PFSK-1 (cell line): ENCODE measurements at regions not wholly inside any gene's neighbourhood (a gene's known extent, or its start where the extent isn't known, plus 50 kb on each side); places are given as distances from the start of the nearest gene placed in this dataset.

Experiments used
- FOXP2 ChIP-seq: optimal IDR thresholded peaks from 2 replicates; pipeline ENCODE3; 2011; ENCODE audit warnings: borderline replicate concordance, control low read depth, inconsistent platforms; ENCODE audit not compliant: insufficient read depth; ENCODE audit errors: extremely low read length, extremely low read depth
- POLR2AphosphoS5 ChIP-seq: IDR thresholded peaks from 2 replicates; pipeline ENCODE4 v1.6.1; 2012; ENCODE audit warnings: low read depth, mild to moderate bottlenecking, control low read depth, low read length, moderate library complexity
- SIN3A ChIP-seq: IDR thresholded peaks from 2 replicates; pipeline ENCODE4 v1.6.1; 2012; ENCODE audit warnings: mild to moderate bottlenecking, low read length, moderate library complexity, borderline replicate concordance; ENCODE audit not compliant: insufficient read depth
- TAF1 ChIP-seq: IDR thresholded peaks from 2 replicates; pipeline ENCODE4 v1.6.1; 2012; ENCODE audit warnings: low read length, control low read depth, borderline replicate concordance; ENCODE audit not compliant: insufficient read depth
- TF ChIP-seq, protein P1 (sequence below), 2 experiments: IDR thresholded peaks; 2 replicates each; pipeline versions ENCODE4 v1.6.1 to v1.8.0; 2011 to 2012; ENCODE audit warnings: low read depth in 2 of 2, low read length in 2 of 2, control low read depth in 1 of 2, inconsistent platforms in 1 of 2, mild to moderate bottlenecking in 1 of 2, moderate library complexity in 1 of 2; ENCODE audit not compliant: insufficient read depth in 1 of 2

DNA sequence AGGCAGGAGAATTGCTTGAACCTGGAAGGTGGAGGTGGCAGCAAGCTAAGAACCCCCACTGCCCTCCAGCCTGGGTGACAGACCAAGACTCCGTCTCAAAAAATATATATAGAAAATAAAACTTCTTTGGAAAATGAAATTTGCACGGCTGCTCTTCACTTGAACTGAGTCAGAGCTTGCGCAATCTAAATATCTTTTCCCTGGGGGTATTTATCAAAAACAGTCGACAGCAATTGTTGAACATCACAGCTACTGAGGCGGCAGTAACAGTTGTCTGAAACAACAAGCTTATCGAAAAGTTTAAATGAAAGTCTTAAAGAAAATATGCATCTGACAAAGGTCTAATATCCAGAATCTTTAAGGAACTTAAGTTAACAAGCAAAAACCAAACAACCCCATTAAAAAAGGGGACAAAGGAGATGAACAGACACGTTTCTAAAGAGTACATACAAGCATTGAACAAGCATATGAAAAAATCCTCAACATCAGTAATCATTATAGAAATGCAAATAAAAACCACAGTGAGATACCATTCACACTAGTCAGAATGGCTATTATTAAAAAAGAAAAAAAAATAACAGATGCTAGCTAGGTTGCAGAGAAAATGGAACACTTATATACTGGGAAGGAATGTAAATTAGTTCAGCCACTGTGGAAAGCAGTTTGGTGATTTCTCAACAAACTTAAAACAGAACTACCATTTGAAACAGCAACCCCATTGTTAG, 153.6 kb upstream of the CDH9 start:
- TF ChIP-seq TAF1 (no peak), FOXP2 (no peak), POLR2AphosphoS5 (no peak), SIN3A (no peak)
- TF ChIP-seq, protein P1, sequence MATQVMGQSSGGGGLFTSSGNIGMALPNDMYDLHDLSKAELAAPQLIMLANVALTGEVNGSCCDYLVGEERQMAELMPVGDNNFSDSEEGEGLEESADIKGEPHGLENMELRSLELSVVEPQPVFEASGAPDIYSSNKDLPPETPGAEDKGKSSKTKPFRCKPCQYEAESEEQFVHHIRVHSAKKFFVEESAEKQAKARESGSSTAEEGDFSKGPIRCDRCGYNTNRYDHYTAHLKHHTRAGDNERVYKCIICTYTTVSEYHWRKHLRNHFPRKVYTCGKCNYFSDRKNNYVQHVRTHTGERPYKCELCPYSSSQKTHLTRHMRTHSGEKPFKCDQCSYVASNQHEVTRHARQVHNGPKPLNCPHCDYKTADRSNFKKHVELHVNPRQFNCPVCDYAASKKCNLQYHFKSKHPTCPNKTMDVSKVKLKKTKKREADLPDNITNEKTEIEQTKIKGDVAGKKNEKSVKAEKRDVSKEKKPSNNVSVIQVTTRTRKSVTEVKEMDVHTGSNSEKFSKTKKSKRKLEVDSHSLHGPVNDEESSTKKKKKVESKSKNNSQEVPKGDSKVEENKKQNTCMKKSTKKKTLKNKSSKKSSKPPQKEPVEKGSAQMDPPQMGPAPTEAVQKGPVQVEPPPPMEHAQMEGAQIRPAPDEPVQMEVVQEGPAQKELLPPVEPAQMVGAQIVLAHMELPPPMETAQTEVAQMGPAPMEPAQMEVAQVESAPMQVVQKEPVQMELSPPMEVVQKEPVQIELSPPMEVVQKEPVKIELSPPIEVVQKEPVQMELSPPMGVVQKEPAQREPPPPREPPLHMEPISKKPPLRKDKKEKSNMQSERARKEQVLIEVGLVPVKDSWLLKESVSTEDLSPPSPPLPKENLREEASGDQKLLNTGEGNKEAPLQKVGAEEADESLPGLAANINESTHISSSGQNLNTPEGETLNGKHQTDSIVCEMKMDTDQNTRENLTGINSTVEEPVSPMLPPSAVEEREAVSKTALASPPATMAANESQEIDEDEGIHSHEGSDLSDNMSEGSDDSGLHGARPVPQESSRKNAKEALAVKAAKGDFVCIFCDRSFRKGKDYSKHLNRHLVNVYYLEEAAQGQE (IDR thresholded peaks at IDR 0.05; ENCODE audit: insufficient read depth in 1 of 2, low read depth in 2 of 2, low read length in 2 of 2): no peak

GRCh38 chr5:27172693-27173092, 134.3 kb upstream of the CDH9 start:
- TF ChIP-seq, protein P1 (IDR thresholded peaks at IDR 0.05; ENCODE audit: insufficient read depth in 1 of 2, low read depth in 2 of 2, low read length in 2 of 2): no peak
- TF ChIP-seq POLR2AphosphoS5 (no peak), TAF1 (no peak), FOXP2 (no peak), SIN3A (no peak)

GRCh38 chr5:27171761-27172261, 133.4 kb upstream of the CDH9 start:
- TF ChIP-seq POLR2AphosphoS5: no peak
- TF ChIP-seq, protein P1 (IDR thresholded peaks at IDR 0.05; ENCODE audit: insufficient read depth in 1 of 2, low read depth in 2 of 2, low read length in 2 of 2): no peak
- TF ChIP-seq SIN3A: no peak
- TF ChIP-seq TAF1: no peak
- no peak for TF ChIP-seq FOXP2

GRCh38 chr5:27158775-27159174, 120.4 kb upstream of the CDH9 start:
- TF ChIP-seq SIN3A: no peak
- TF ChIP-seq, protein P1 (IDR thresholded peaks at IDR 0.05; ENCODE audit: insufficient read depth in 1 of 2, low read depth in 2 of 2, low read length in 2 of 2): no peak
- TF ChIP-seq FOXP2: no peak
- TF ChIP-seq TAF1: no peak
- TF ChIP-seq POLR2AphosphoS5: no peak

- TF ChIP-seq FOXP2 (no peak), SIN3A (no peak), TAF1 (no peak), POLR2AphosphoS5 (no peak)
- TF ChIP-seq, protein P1 (IDR thresholded peaks at IDR 0.05; ENCODE audit: insufficient read depth in 1 of 2, low read depth in 2 of 2, low read length in 2 of 2): no peak
These were observed 119.8 kb upstream of the CDH9 start for GRCh38 chr5:27158171-27158570.
